Neural cell (in vitro differentiated cells): ENCODE measurements at regions not wholly inside any gene's neighbourhood (a gene's known extent, or its start where the extent isn't known, plus 50 kb on each side); places are given as distances from the start of the nearest gene placed in this dataset.

Source experiments
- H2AFZ ChIP-seq: fragments of 200-600, 300-800 bp; sonication (generic), shearing (Covaris generic); 2 replicates; pipeline ENCODE4 v1.6.0; 2014; ENCODE audit warnings: low read depth, mild to moderate bottlenecking, antibody characterized with exemption, low read length, moderate library complexity
- H3F3A ChIP-seq: fragments of 200-600 bp; shearing (Covaris generic); 2 replicates; pipeline ENCODE4 v1.6.1; 2016; ENCODE audit warnings: mild to moderate bottlenecking, moderate library complexity, mixed read lengths, antibody characterized with exemption, low read length; ENCODE audit not compliant: insufficient read depth, poor library complexity, severe bottlenecking
- H3K27ac ChIP-seq: fragments of 200-600, 300-800 bp; sonication (generic), shearing (Covaris generic); 2 replicates; pipeline ENCODE4 v1.5.1; 2014; ENCODE audit warnings: mild to moderate bottlenecking, low read length, moderate library complexity
- H3K27me3 ChIP-seq: fragments of 300-800, 200-600 bp; sonication (generic), shearing (Covaris generic); 2 replicates; pipeline ENCODE4 v1.6.0; 2014; ENCODE audit warnings: mild to moderate bottlenecking, low read depth, low read length, moderate library complexity; ENCODE audit not compliant: insufficient read depth
- H3K36me3 ChIP-seq: fragments of 300-800, 200-600 bp; sonication (generic), shearing (Covaris generic); 2 replicates; pipeline ENCODE4 v1.5.1; 2014; ENCODE audit warnings: mild to moderate bottlenecking, antibody characterized with exemption, low read length, moderate library complexity; ENCODE audit not compliant: insufficient read depth
- H3K4me2 ChIP-seq: fragments of 300-800, 200-600 bp; sonication (generic), shearing (Covaris generic); 2 replicates; pipeline ENCODE4 v1.6.0; 2014; ENCODE audit warnings: mild to moderate bottlenecking, low read length
- H3K4me3 ChIP-seq: fragments of 300-800, 200-600 bp; sonication (generic), shearing (Covaris generic); 2 replicates; pipeline ENCODE4 v1.5.1; 2014; ENCODE audit warnings: mild to moderate bottlenecking, low read length, moderate library complexity
- H3K79me2 ChIP-seq: fragments of 200-600 bp; shearing (Covaris generic); replicated peaks from 2 replicates; pipeline ENCODE4 v1.6.0; 2014; ENCODE audit warnings: mild to moderate bottlenecking, low read length, moderate library complexity; ENCODE audit not compliant: insufficient read depth
- H3K9ac ChIP-seq: fragments of 300-800, 200-600 bp; sonication (generic), shearing (Covaris generic); 2 replicates; pipeline ENCODE4 v1.6.1; 2016; ENCODE audit warnings: mild to moderate bottlenecking, low read length, mixed read lengths
- H3K9me2 ChIP-seq: fragments of 200-600 bp; shearing (Covaris generic); 2 replicates; pipeline ENCODE4 v1.6.1; 2016; ENCODE audit warnings: mild to moderate bottlenecking, low read length, mixed read lengths; ENCODE audit not compliant: insufficient read depth
- H3K9me3 ChIP-seq: fragments of 200-600, 300-800 bp; sonication (generic), shearing (Covaris generic); 2 replicates; pipeline ENCODE4 v1.6.1; 2016; ENCODE audit warnings: mild to moderate bottlenecking, mixed run types, low read length, moderate library complexity, mixed read lengths
- H4K20me1 ChIP-seq: fragments of 200-600 bp; shearing (Covaris generic); 2 replicates; pipeline ENCODE4 v1.6.1; 2016; ENCODE audit warnings: mild to moderate bottlenecking, mixed run types; ENCODE audit not compliant: insufficient read depth
- CTCF ChIP-seq: fragments of 450-650 bp; IDR thresholded peaks from 2 replicates; pipeline ENCODE4 v1.5.1; 2014; ENCODE audit warnings: antibody characterized with exemption, mild to moderate bottlenecking, moderate library complexity; ENCODE audit not compliant: poor library complexity, severe bottlenecking
- EP300 ChIP-seq: fragments of 450-650 bp; conservative IDR thresholded peaks from 2 replicates; pipeline ENCODE4 v1.6.1; 2014; ENCODE audit warnings: antibody characterized with exemption, mild to moderate bottlenecking, moderate library complexity; ENCODE audit not compliant: poor library complexity, severe bottlenecking
- EZH2 ChIP-seq: fragments of 200-600, 300-800 bp; shearing (Covaris generic), sonication (generic); IDR thresholded peaks from 2 replicates; pipeline ENCODE4 v1.6.1; 2014; ENCODE audit warnings: antibody characterized with exemption, low read length, borderline replicate concordance, mild to moderate bottlenecking; ENCODE audit not compliant: insufficient read depth, poor library complexity, severe bottlenecking
- MXI1 ChIP-seq: fragments of 450-650 bp; conservative IDR thresholded peaks from 2 replicates; pipeline ENCODE4 v1.6.1; 2014; ENCODE audit warnings: antibody characterized with exemption, mild to moderate bottlenecking; ENCODE audit not compliant: poor library complexity, severe bottlenecking
- POLR2AphosphoS5 ChIP-seq: IDR thresholded peaks from 2 replicates; pipeline ENCODE4 v1.6.1; 2012
- RAD21 ChIP-seq: fragments of 450-650 bp; conservative IDR thresholded peaks from 2 replicates; pipeline ENCODE4 v1.6.1; 2014; ENCODE audit warnings: antibody characterized with exemption, mild to moderate bottlenecking, moderate library complexity
- REST ChIP-seq: IDR thresholded peaks from 2 replicates; pipeline ENCODE4 v1.6.1; 2012; ENCODE audit warnings: borderline replicate concordance
- TAF1 ChIP-seq: IDR thresholded peaks from 2 replicates; pipeline ENCODE4 v1.6.1; 2012; ENCODE audit warnings: low read depth

- H3K36me3 ChIP-seq: no peaks in the 10 kb centered on the region
- H3K9me2 ChIP-seq: no peaks in the 10 kb centered on the region
- H3K27ac ChIP-seq: no peak overlapping the region
- TF ChIP-seq CTCF (no peak), POLR2AphosphoS5 (no peak), TAF1 (no peak), EZH2 (no peak), EP300 (no peak), REST (no peak), MXI1 (no peak), RAD21 (no peak)
- H3K4me2 ChIP-seq: no peak overlapping the region
- no peak overlapping the region for H3K9ac ChIP-seq
- no peak overlapping the region for H2AFZ ChIP-seq
- H3K4me3 ChIP-seq: no peak overlapping the region
- no peaks in the 10 kb centered on the region for H3K27me3 ChIP-seq
- no peaks in the 10 kb centered on the region for H3K79me2 ChIP-seq
- H3K9me3 ChIP-seq: no peaks in the 10 kb centered on the region
- H4K20me1 ChIP-seq: no peaks in the 10 kb centered on the region
- H3F3A ChIP-seq: no peaks in the 10 kb centered on the region
These were observed 392.2 kb downstream of the CDH7 start for GRCh38 chr18:66143029-66143428.

DNA sequence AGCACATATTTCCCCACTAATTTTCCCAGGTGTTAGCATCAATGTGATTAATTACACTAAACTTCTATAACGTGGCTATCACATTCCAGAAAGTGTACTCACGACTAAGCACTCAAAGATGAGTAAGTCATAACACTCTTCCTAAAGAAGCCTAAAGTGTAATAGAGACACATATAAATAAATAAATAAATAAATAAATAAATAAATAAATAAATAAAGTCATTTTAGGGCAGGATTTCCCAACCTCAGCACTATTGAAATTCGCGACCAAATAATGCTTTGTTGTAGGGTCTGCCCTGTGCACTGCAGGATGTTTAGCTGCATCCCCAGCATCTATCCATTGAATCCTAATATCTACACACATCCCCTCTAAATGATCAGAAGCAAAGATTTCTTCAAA is 390.9 kb downstream of the CDH7 start:
- no peaks in the 10 kb centered on the region for H3K79me2 ChIP-seq
- no peaks in the 10 kb centered on the region for H3K36me3 ChIP-seq
- H3F3A ChIP-seq: no peaks in the 10 kb centered on the region
- H2AFZ ChIP-seq: no peak overlapping the region
- H3K4me2 ChIP-seq: no peak overlapping the region
- H4K20me1 ChIP-seq: no peaks in the 10 kb centered on the region
- no peak overlapping the region for H3K4me3 ChIP-seq
- no peaks in the 10 kb centered on the region for H3K27me3 ChIP-seq
- H3K9me2 ChIP-seq: no peaks in the 10 kb centered on the region
- TF ChIP-seq CTCF: no peak
- TF ChIP-seq TAF1: no peak
- no peaks in the 10 kb centered on the region for H3K9me3 ChIP-seq
- no peak overlapping the region for H3K9ac ChIP-seq
- H3K27ac ChIP-seq: no peak overlapping the region
